ENCODE measurements at regions not wholly inside any gene's neighbourhood (a gene's known extent, or its start where the extent isn't known, plus 50 kb on each side); places are given as distances from the start of the nearest gene placed in this dataset.

DNA sequence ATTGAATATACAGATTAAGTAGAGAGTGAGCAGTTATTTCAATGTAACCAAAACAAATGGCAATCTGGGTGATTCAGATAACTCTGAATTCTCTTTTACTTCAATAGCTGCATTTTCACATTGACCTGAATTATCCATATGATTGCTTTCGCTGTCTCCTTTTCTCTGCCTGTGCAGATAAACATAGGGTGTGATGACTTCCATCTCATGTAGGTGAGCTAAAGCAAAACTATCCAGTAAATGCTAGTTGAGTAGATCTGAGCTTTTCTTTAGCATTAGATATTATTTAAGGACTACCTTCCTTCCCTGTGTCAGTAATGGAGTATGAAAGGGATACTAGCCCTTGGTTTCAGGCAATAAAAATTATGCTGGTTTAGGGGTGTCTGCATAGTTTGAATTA is 288.6 kb downstream of the OXSM start:
- H3K4me1 ChIP-seq (ENCODE audit: control insufficient read depth, extremely low read depth, insufficient read depth, low read length) = no peaks in the 10 kb centered on the region
- ChIA-PET POLR2A (no interaction called here), CTCF (no interaction called here)
- DNase-seq (ENCODE audit: low read depth, low spot score) = no peak
- no peaks in the 10 kb centered on the region for H3K27me3 ChIP-seq (ENCODE audit: control insufficient read depth in 2 of 2, insufficient read depth in 2 of 2, low read length in 2 of 2)
- dilution Hi-C loops (cut with MboI; ENCODE audit: extremely low pct_ligation_motif_present, low sequenced_read_pairs) (no loop called here), intact Hi-C loops (cut with micrococcal nuclease) (no loop called here)
- H3K9me3 ChIP-seq (replicated peaks; ENCODE audit: control insufficient read depth, insufficient read depth, low read length) = no peaks in the 10 kb centered on the region
- no peaks in the 10 kb centered on the region for H3K36me3 ChIP-seq (ENCODE audit: control insufficient read depth in 2 of 2, extremely low read depth in 1 of 2, insufficient read depth in 2 of 2, low read length in 2 of 2)
- H3K9me1 ChIP-seq (replicated peaks; ENCODE audit: control insufficient read depth, extremely low read depth, insufficient read depth, low read length) = no peaks in the 10 kb centered on the region
- H3K4me3 ChIP-seq (replicated peaks in 1 of 3; ENCODE audit: insufficient read depth in 1 of 3, low read depth in 1 of 3, low read length in 3 of 3) = no peak overlapping the region
- no peak overlapping the region for H3K9ac ChIP-seq (replicated peaks; ENCODE audit: extremely low read depth, insufficient read depth, low read length)
- no peak for TF ChIP-seq EZH2 (IDR thresholded peaks at IDR 0.05; ENCODE audit: borderline replicate concordance, low read depth, low read length, severe bottlenecking)
- no peak for TF ChIP-seq MAX (IDR thresholded peaks at IDR 0.05; ENCODE audit: insufficient read depth, insufficient read length)
- TF ChIP-seq FOS (IDR thresholded peaks at IDR 0.05; ENCODE audit: borderline replicate concordance, insufficient read depth, low read length) = no peak
- no peak for TF ChIP-seq POLR2AphosphoS5 (IDR thresholded peaks at IDR 0.05; ENCODE audit: insufficient read depth, low read depth, low read length)
- TF ChIP-seq GATA2 (IDR thresholded peaks at IDR 0.05; ENCODE audit: insufficient read depth, insufficient read length, low read depth, low read length) = no peak
- TF ChIP-seq POLR2A (IDR thresholded peaks at IDR 0.05; ENCODE audit: low read depth, low read length) = no peak
- TF ChIP-seq, protein P1, sequence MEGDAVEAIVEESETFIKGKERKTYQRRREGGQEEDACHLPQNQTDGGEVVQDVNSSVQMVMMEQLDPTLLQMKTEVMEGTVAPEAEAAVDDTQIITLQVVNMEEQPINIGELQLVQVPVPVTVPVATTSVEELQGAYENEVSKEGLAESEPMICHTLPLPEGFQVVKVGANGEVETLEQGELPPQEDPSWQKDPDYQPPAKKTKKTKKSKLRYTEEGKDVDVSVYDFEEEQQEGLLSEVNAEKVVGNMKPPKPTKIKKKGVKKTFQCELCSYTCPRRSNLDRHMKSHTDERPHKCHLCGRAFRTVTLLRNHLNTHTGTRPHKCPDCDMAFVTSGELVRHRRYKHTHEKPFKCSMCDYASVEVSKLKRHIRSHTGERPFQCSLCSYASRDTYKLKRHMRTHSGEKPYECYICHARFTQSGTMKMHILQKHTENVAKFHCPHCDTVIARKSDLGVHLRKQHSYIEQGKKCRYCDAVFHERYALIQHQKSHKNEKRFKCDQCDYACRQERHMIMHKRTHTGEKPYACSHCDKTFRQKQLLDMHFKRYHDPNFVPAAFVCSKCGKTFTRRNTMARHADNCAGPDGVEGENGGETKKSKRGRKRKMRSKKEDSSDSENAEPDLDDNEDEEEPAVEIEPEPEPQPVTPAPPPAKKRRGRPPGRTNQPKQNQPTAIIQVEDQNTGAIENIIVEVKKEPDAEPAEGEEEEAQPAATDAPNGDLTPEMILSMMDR (IDR thresholded peaks at IDR 0.05; ENCODE audit: extremely low read depth in 1 of 2, insufficient read depth in 1 of 2, low read depth in 1 of 2, low read length in 2 of 2) = no peak
- TF ChIP-seq JUN (IDR thresholded peaks at IDR 0.05; ENCODE audit: borderline replicate concordance, insufficient read depth, insufficient read length, low read depth) = no peak
- no peak for TF ChIP-seq MYC (IDR thresholded peaks at IDR 0.05; ENCODE audit: low read depth, low read length)
- no peak for FAIRE-seq
- H2AFZ ChIP-seq (ENCODE audit: low read depth, low read length) = no peak overlapping the region
- H4K20me1 ChIP-seq (replicated peaks; ENCODE audit: control insufficient read depth, extremely low read depth, insufficient read depth, low read length) = no peaks in the 10 kb centered on the region
- no TSS peak for BruUV-seq (replicated peaks)
- no peaks in the 10 kb centered on the region for H3K79me2 ChIP-seq (ENCODE audit: control insufficient read depth, insufficient read depth, low read length)
- H3K4me2 ChIP-seq (ENCODE audit: insufficient read depth, low read length) = no peak overlapping the region
- no peak overlapping the region for H3K27ac ChIP-seq (ENCODE audit: insufficient read depth, low read depth, low read length)

Measured in endothelial cell of umbilical vein (primary cell).